ENCODE measurements at regions not wholly inside any gene's neighbourhood (a gene's known extent, or its start where the extent isn't known, plus 50 kb on each side); places are given as distances from the start of the nearest gene placed in this dataset.

DNA sequence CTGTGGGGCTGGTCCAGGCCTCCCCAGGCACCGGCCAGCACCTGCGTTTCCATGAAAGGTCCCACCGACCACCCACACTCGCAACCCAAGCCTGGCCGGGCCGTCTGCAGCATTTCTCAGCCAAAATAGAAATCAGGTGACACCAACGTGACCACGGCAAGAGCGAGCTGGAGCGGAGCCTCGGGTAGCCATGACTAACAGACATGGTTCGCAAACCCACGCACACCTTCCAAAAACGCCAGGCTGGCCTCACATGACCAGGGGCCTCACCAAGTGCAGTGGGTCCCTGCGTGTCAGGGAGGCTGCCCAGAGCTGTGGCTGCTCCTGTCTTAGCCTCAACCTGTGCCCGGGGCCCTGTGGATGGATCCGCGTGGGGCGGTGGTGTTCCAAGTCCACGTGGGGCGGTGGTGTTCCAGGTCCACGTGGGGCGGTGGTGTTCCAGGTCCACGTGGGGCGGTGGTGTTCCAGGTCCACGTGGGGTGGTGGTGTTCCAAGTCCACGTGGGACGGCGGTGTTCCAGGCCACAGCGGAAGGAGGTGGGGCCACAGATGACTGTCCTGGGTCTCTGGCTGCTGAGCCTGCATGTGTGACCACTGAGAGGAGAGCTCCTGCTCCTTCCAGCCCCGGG is 64.4 kb upstream of the ADGRA1 start:
- Histone ChIP-seq H3K9me3 (no peaks in the 10 kb centered on the region), H3K4me1 (peaks cover 0 to 12% (median 0%) of the 10 kb centered on the region in 6 donors), H3K36me3 (no peaks in the 10 kb centered on the region), H3K4me3 (no peak overlapping the region), H3K27me3 (replicated peaks in 1 of 7) (peaks cover 0 to 71% (median 8%) of the 10 kb centered on the region in 7 donors), H3K27ac (no peak overlapping the region)
- WGBS, 5 donors, result 90 to 91% (median 91%) methylated on average over 17 to 31 of the region's 31 CpGs
- intact Hi-C loops (cut with DNase I; ENCODE audit: low total_unique reads), result no loop called here
- TF ChIP-seq POLR2AphosphoS5 (IDR thresholded peaks at IDR 0.05) (no peak), POLR2A (IDR thresholded peaks at IDR 0.05) (no peak)
- TF ChIP-seq, protein P1, sequence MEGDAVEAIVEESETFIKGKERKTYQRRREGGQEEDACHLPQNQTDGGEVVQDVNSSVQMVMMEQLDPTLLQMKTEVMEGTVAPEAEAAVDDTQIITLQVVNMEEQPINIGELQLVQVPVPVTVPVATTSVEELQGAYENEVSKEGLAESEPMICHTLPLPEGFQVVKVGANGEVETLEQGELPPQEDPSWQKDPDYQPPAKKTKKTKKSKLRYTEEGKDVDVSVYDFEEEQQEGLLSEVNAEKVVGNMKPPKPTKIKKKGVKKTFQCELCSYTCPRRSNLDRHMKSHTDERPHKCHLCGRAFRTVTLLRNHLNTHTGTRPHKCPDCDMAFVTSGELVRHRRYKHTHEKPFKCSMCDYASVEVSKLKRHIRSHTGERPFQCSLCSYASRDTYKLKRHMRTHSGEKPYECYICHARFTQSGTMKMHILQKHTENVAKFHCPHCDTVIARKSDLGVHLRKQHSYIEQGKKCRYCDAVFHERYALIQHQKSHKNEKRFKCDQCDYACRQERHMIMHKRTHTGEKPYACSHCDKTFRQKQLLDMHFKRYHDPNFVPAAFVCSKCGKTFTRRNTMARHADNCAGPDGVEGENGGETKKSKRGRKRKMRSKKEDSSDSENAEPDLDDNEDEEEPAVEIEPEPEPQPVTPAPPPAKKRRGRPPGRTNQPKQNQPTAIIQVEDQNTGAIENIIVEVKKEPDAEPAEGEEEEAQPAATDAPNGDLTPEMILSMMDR (IDR thresholded peaks at IDR 0.05 in 8 of 11, conservative IDR thresholded peaks at IDR 0.05 in 3 of 11), result no peak
- no peak for DNase-seq

GRCh38 chr10:133022776-133023100 is 65.0 kb upstream of the ADGRA1 start:
- TF ChIP-seq, protein P1 (IDR thresholded peaks at IDR 0.05 in 8 of 11, conservative IDR thresholded peaks at IDR 0.05 in 3 of 11), result no peak
- peak in 1 of 3 donors; percentile 32 for TF ChIP-seq POLR2AphosphoS5 (IDR thresholded peaks at IDR 0.05)
- intact Hi-C loops (cut with DNase I; ENCODE audit: low total_unique reads), result no loop called here
- no peak for DNase-seq
- Histone ChIP-seq H3K4me1 (peaks cover 0 to 12% (median 0%) of the 10 kb centered on the region in 6 donors), H3K27ac (peak overlapping the region in 1 of 8 donors; percentile 36), H3K9me3 (no peaks in the 10 kb centered on the region), H3K4me3 (no peak overlapping the region), H3K36me3 (no peaks in the 10 kb centered on the region), H3K27me3 (replicated peaks in 1 of 7) (peaks cover 0 to 70% (median 8%) of the 10 kb centered on the region in 7 donors)
- 2 to 12% (median 4%) methylated on average over 10 of the region's 10 CpGs for WGBS, 5 donors

GRCh38 chr10:133021963-133022775 is 65.6 kb upstream of the ADGRA1 start:
- Histone ChIP-seq H3K27ac (peak overlapping the region in 1 of 8 donors; percentile 36), H3K36me3 (no peaks in the 10 kb centered on the region), H3K27me3 (replicated peaks in 1 of 7) (peaks cover 0 to 65% (median 8%) of the 10 kb centered on the region in 7 donors), H3K4me1 (peaks cover 0 to 12% (median 0%) of the 10 kb centered on the region in 6 donors), H3K4me3 (no peak overlapping the region), H3K9me3 (no peaks in the 10 kb centered on the region)
- TF ChIP-seq POLR2A (IDR thresholded peaks at IDR 0.05) (no peak), POLR2AphosphoS5 (IDR thresholded peaks at IDR 0.05) (no peak)
- TF ChIP-seq, protein P1 (IDR thresholded peaks at IDR 0.05 in 8 of 11, conservative IDR thresholded peaks at IDR 0.05 in 3 of 11), result no peak
- WGBS, 5 donors, result 73 to 80% (median 79%) methylated on average over 46 to 50 of the region's 50 CpGs
- no peak for DNase-seq
- intact Hi-C loops (cut with DNase I; ENCODE audit: low total_unique reads), result no loop called here

Data from spleen (tissue), 11 donors.